ENCODE measurements at regions not wholly inside any gene's neighbourhood (a gene's known extent, or its start where the extent isn't known, plus 50 kb on each side); places are given as distances from the start of the nearest gene placed in this dataset.
A peak's percentile ranks its signal among the peaks of the same experiment; 100 is the strongest.
"Not testable (repeated sequence)": the region's sequence is repeated elsewhere in the genome, so short reads cannot be mapped to it uniquely, and the experiment has no call there.

- DNase-seq (ENCODE audit: low spot score); in situ Hi-C loops (cut with HindIII; ENCODE audit: low sequenced_read_pairs): not testable (repeated sequence)
Measured at GRCh38 chr4:55696424-55696823, 60.3 kb upstream of the NMU start.

GRCh38 chr4:55706541-55706940, 70.4 kb upstream of the NMU start:
- in situ Hi-C loops (cut with HindIII; ENCODE audit: low sequenced_read_pairs): no loop called here
- DNase-seq (ENCODE audit: low spot score): no peak

GRCh38 chr4:55707507-55707906, 71.4 kb upstream of the NMU start:
- in situ Hi-C loops (cut with HindIII; ENCODE audit: low sequenced_read_pairs): no loop called here
- no peak for DNase-seq (ENCODE audit: low spot score)

GRCh38 chr4:55707991-55708390, 71.9 kb upstream of the NMU start:
- DNase-seq (ENCODE audit: low spot score); in situ Hi-C loops (cut with HindIII; ENCODE audit: low sequenced_read_pairs): not testable (repeated sequence)

GRCh38 chr4:55712835-55713234, 76.7 kb upstream of the NMU start:
- in situ Hi-C loops (cut with HindIII; ENCODE audit: low sequenced_read_pairs); DNase-seq (ENCODE audit: low spot score): not testable (repeated sequence)

GRCh38 chr4:55721651-55722050, 85.6 kb upstream of the NMU start:
- DNase-seq (ENCODE audit: low spot score): no peak
- in situ Hi-C loops (cut with HindIII; ENCODE audit: low sequenced_read_pairs): no loop called here

- in situ Hi-C loops (cut with HindIII; ENCODE audit: low sequenced_read_pairs): no loop called here
- no peak for DNase-seq (ENCODE audit: low spot score)
Measured at GRCh38 chr4:55722132-55722531, 86.0 kb upstream of the NMU start.

- in situ Hi-C loops (cut with HindIII; ENCODE audit: low sequenced_read_pairs): no loop called here
- DNase-seq (ENCODE audit: low spot score): no peak
Measured at GRCh38 chr4:55723403-55723802, 87.3 kb upstream of the NMU start.

GRCh38 chr4:55725057-55725456, 89.0 kb upstream of the NMU start:
- in situ Hi-C loops (cut with HindIII; ENCODE audit: low sequenced_read_pairs): no loop called here
- DNase-seq (ENCODE audit: low spot score): no peak

- in situ Hi-C loops (cut with HindIII; ENCODE audit: low sequenced_read_pairs): no loop called here
- no peak for DNase-seq (ENCODE audit: low spot score)
Measured at GRCh38 chr4:55727746-55728145, 91.6 kb upstream of the NMU start.

GRCh38 chr4:55729351-55730279, 90.0 kb upstream of the EXOC1L start:
- DNase-seq (ENCODE audit: low spot score): no peak
- in situ Hi-C loops (cut with HindIII; ENCODE audit: low sequenced_read_pairs): no loop called here

GRCh38 chr4:55730280-55730931, 89.2 kb upstream of the EXOC1L start:
- DNase-seq (ENCODE audit: low spot score): no peak
- in situ Hi-C loops (cut with HindIII; ENCODE audit: low sequenced_read_pairs): no loop called here

GRCh38 chr4:55731959-55732358, 87.6 kb upstream of the EXOC1L start:
- no peak for DNase-seq (ENCODE audit: low spot score)
- in situ Hi-C loops (cut with HindIII; ENCODE audit: low sequenced_read_pairs): no loop called here

GRCh38 chr4:55732864-55733263, 86.7 kb upstream of the EXOC1L start:
- in situ Hi-C loops (cut with HindIII; ENCODE audit: low sequenced_read_pairs): no loop called here
- no peak for DNase-seq (ENCODE audit: low spot score)

GRCh38 chr4:55733932-55734331, 85.7 kb upstream of the EXOC1L start:
- DNase-seq (ENCODE audit: low spot score): no peak
- in situ Hi-C loops (cut with HindIII; ENCODE audit: low sequenced_read_pairs): no loop called here

- in situ Hi-C loops (cut with HindIII; ENCODE audit: low sequenced_read_pairs): no loop called here
- peak; percentile 14 for DNase-seq (ENCODE audit: low spot score)
Measured at GRCh38 chr4:55736605-55737183, 82.9 kb upstream of the EXOC1L start.

- in situ Hi-C loops (cut with HindIII; ENCODE audit: low sequenced_read_pairs): no loop called here
- no peak for DNase-seq (ENCODE audit: low spot score)
Measured at GRCh38 chr4:55742655-55743202, 76.9 kb upstream of the EXOC1L start.

- DNase-seq (ENCODE audit: low spot score): no peak
- in situ Hi-C loops (cut with HindIII; ENCODE audit: low sequenced_read_pairs): no loop called here
Measured at GRCh38 chr4:55744369-55744768, 75.2 kb upstream of the EXOC1L start.

- DNase-seq (ENCODE audit: low spot score): no peak
- in situ Hi-C loops (cut with HindIII; ENCODE audit: low sequenced_read_pairs): no loop called here
Measured at GRCh38 chr4:55745014-55745413, 74.6 kb upstream of the EXOC1L start.

- DNase-seq (ENCODE audit: low spot score): no peak
- in situ Hi-C loops (cut with HindIII; ENCODE audit: low sequenced_read_pairs): no loop called here
Measured at GRCh38 chr4:55747793-55748192, 71.8 kb upstream of the EXOC1L start.

All from G401 (cell line).